ENCODE measurements at regions not wholly inside any gene's neighbourhood (a gene's known extent, or its start where the extent isn't known, plus 50 kb on each side); places are given as distances from the start of the nearest gene placed in this dataset.

DNA sequence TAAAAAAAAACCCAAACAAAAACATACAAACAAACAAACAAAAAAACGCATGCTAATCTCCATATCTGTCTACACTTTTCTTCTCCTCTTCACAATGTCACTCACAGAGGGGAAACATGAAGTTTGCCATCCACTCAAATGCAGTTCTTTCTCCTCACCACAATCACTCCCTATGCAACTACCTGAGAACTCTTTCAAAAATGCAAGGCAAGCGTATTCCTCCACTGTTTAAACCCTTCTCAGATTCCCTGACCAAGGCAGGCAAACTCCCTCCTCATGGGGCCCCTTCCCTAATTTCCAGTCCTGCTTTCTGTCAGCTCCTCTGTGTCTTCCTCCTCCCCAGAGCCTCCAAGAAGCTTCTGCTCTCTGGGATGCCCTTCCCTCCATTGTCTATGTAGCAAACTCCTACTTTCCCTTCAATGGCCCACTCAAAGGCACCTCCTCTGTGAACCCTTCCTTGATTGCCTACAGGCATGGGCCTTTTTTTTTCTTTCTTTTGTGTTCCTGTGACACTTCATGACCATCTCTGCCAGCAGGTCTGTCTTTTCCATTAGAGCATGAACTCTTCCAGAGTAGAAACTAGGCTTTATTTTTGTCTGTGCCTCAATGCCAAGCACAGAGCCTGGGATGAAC is 143.8 kb upstream of the SLC1A4 start:
- TF ChIP-seq, protein P1, sequence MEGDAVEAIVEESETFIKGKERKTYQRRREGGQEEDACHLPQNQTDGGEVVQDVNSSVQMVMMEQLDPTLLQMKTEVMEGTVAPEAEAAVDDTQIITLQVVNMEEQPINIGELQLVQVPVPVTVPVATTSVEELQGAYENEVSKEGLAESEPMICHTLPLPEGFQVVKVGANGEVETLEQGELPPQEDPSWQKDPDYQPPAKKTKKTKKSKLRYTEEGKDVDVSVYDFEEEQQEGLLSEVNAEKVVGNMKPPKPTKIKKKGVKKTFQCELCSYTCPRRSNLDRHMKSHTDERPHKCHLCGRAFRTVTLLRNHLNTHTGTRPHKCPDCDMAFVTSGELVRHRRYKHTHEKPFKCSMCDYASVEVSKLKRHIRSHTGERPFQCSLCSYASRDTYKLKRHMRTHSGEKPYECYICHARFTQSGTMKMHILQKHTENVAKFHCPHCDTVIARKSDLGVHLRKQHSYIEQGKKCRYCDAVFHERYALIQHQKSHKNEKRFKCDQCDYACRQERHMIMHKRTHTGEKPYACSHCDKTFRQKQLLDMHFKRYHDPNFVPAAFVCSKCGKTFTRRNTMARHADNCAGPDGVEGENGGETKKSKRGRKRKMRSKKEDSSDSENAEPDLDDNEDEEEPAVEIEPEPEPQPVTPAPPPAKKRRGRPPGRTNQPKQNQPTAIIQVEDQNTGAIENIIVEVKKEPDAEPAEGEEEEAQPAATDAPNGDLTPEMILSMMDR (IDR thresholded peaks at IDR 0.05), result no peak
- TF ChIP-seq POLR2A (IDR thresholded peaks at IDR 0.05) (no peak), POLR2AphosphoS5 (IDR thresholded peaks at IDR 0.05; ENCODE audit: insufficient read depth in 1 of 2, low read depth in 1 of 2) (no peak)
